Stimulated activated CD4-positive, alpha-beta T cell treated with anti-CD3 and anti-CD28 coated beads, Interleukin-1b, Interleukin-23, amount 100 ng/mL, for 24 hours (primary cell): ENCODE measurements at regions not wholly inside any gene's neighbourhood (a gene's known extent, or its start where the extent isn't known, plus 50 kb on each side); places are given as distances from the start of the nearest gene placed in this dataset.

ENCODE experiments used
- DNase-seq, 4 experiments: peaks; one replicate each; pipeline ENCODE4 v3.0.0-alpha.2; 2020; ENCODE audit warnings: low read depth in 4 of 4, low spot score in 1 of 4

GRCh38 chr9:115169003-115169402 is 51.0 kb upstream of the TNC start:
- no peak for DNase-seq

GRCh38 chr9:115170358-115171073 is 52.6 kb upstream of the TNC start:
- DNase-seq = no peak

GRCh38 chr9:115171921-115172388 is 54.0 kb upstream of the TNC start:
- DNase-seq = no peak

GRCh38 chr9:115182264-115182663 is 64.3 kb upstream of the TNC start:
- DNase-seq = no peak

GRCh38 chr9:115183436-115183835 is 65.5 kb upstream of the TNC start:
- no peak for DNase-seq

GRCh38 chr9:115189686-115190085 is 71.7 kb upstream of the TNC start:
- DNase-seq = no peak

GRCh38 chr9:115191667-115192066 is 73.7 kb upstream of the TNC start:
- no peak for DNase-seq

- no peak for DNase-seq
These were observed 74.3 kb upstream of the TNC start for GRCh38 chr9:115192280-115192679.

GRCh38 chr9:115192835-115193525 is 75.0 kb upstream of the TNC start:
- DNase-seq = no peak

- DNase-seq = no peak
These were observed 75.8 kb upstream of the TNC start for GRCh38 chr9:115193777-115194176.

GRCh38 chr9:115194216-115194615 is 76.3 kb upstream of the TNC start:
- DNase-seq = no peak

- no peak for DNase-seq
These were observed 78.0 kb upstream of the TNC start for GRCh38 chr9:115195912-115196311.

- DNase-seq = no peak
These were observed 79.0 kb upstream of the TNC start for GRCh38 chr9:115196919-115197318.

GRCh38 chr9:115198001-115198400 is 80.0 kb upstream of the TNC start:
- no peak for DNase-seq

- DNase-seq = no peak
These were observed 83.0 kb upstream of the TNC start for GRCh38 chr9:115200711-115201505.

- no peak for DNase-seq
These were observed 84.2 kb upstream of the TNC start for GRCh38 chr9:115202181-115202580.

GRCh38 chr9:115202960-115203751 is 85.2 kb upstream of the TNC start:
- DNase-seq = no peak

- no peak for DNase-seq
These were observed 87.0 kb upstream of the TNC start for GRCh38 chr9:115204904-115205453.

- peak in 1 of 4 experiments; percentile 3 for DNase-seq
These were observed 89.3 kb upstream of the TNC start for GRCh38 chr9:115207003-115207836.

GRCh38 chr9:115208501-115208900 is 90.5 kb upstream of the TNC start:
- no peak for DNase-seq
